ENCODE measurements at regions not wholly inside any gene's neighbourhood (a gene's known extent, or its start where the extent isn't known, plus 50 kb on each side); places are given as distances from the start of the nearest gene placed in this dataset.
"Not testable (repeated sequence)": the region's sequence is repeated elsewhere in the genome, so short reads cannot be mapped to it uniquely, and the experiment has no call there.

GRCh38 chr11:23257556-23257955 is 397.3 kb upstream of the CCDC179 start:
- no peak for DNase-seq

DNA sequence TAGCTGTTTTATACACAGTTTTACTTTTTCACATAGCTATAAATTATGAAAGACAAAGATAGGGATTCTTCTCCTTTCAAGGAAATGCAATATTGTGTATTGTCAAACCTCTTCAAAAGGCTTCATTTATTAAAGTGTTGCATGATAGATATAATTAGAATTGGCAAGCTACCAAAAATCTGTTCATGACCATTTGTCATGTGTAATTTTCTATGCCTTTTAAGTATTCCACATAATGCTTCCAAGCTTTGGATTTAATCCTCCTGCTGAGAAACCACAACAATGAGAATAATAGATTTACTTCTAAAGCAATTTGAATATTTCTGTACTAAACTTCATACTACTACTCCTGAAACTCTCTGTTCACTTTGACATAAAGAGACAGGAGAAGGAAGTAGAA is 403.2 kb upstream of the CCDC179 start:
- no peak for DNase-seq

GRCh38 chr11:23272095-23272494 is 411.8 kb upstream of the CCDC179 start:
- DNase-seq: no peak

DNA sequence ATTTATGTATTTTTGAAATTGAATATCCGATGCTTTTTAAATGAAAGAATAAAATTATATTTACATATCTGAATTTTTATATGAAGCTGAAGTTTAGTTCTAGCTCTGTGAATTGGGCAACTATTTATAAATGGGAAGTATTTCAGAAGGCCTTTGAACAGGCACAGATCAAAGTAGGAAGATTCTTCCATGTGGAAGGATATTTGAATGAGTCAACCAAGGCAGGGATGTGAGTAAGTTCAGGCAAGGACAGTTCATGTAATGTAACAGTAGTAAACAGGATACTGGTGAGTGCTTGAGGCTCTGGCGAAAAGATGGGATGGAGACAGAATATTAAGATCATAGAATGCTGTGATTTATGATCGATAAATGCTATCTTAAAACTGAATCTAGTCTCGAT is 417.8 kb upstream of the CCDC179 start:
- no peak for DNase-seq

DNA sequence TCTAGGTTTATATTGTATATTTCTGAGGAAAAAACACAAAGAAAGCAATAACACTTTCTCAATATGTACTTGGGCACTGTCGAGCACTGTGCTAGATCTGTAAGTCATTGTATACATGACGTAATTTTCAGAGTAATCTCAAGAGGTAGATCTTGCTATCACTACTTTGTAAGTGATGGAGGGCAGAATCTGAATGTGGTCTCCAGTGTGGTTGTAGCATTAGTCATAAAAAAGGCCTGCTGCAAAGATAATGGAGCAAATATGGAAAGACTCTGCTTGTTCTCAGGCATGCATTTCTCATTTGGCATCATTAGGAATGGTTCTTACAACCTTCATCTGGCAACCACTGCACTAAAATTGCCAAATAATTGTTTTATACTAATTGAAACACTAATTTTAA is 419.8 kb upstream of the CCDC179 start:
- DNase-seq: no peak

- DNase-seq: no peak
These were observed 423.4 kb upstream of the CCDC179 start for GRCh38 chr11:23283666-23284065.

DNA sequence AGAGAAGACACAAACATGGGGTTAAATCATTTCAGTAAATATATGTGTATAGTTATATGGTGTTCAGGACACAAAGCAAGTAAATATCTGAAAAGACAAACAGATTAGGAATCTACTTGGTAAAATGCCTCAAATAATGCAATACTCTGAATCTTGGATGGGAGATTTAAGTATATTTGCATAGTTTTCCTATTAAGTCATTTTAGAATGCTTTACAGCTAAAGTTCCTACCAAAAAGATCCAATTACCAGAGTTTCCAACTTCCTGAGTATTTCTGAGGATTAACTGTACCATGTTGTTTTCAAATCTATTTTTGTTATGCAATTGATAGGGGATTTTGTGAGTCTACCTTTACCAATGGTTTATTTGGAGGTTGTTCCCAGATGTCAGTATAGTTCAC is 424.4 kb upstream of the CCDC179 start:
- no peak for DNase-seq

- no peak for DNase-seq
These were observed 427.9 kb upstream of the CCDC179 start for GRCh38 chr11:23288003-23288783.

DNA sequence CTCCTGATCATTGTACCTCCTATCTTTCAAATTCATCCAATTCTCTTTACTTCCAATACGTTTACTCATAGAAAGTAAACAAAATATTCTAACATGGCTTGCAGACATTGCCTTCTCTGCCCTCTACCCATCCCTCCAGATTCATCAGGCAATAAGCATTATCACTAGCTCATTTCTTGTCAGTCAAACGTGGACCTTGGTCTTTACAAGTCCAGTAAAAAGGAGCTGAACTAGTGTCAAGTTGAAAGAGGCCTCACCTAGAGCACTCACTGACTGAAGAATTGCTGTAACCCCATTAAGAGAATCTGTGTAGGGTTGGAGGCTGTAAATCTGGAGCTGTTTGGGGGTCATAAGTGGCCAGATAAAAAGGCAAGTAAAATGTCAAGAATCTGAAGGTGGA is 435.0 kb upstream of the CCDC179 start:
- DNase-seq: no peak

GRCh38 chr11:23308041-23308440 is 447.8 kb upstream of the CCDC179 start:
- DNase-seq: no peak

- DNase-seq: no peak
These were observed 450.0 kb upstream of the CCDC179 start for GRCh38 chr11:23310276-23310675.

DNA sequence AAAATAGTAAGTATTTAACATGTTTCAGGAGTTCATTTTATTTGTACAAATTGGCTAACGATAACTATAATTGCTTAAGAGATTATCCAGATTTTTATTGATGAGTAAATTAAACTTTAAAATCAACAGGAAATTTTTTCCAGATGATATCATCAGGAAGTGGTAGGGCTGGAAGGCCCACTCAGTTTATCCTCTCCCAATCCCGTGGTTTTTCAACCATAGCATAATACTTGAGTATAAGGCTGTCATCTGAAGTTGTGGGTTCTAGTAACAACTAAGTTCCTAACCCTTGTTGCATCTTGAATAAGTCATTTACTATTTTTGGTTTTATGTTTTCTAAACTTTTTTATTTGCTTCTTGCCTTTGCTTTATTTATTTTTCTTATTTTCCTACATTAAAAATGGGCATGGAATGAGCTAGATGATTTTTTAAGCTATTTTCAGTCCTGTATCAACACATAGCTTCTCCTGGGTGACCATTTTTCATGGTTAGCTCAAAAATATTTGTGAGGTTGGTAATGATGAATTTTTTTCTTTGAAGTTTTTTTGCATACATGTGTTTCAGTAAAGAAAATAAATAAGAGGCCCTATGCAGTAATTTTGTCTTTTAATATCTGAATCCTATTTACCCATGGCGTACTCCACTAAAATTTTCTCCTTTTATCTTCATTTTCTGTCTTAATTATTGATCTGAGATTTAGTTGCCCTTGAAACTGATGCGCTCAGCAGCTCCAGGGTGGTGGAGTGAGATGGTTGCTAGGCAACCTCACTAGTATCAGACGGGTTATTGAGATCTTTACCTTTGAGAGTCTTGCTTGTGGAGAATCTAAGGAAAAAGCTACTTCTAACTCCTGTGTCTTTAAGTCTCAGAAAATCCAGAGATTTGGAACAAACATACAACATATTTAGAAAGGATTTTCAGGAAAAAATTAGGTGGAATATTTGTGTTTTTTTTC is 452.0 kb upstream of the CCDC179 start:
- DNase-seq: no peak

- no peak for DNase-seq
These were observed 452.7 kb upstream of the CCDC179 start for GRCh38 chr11:23313001-23313400.

GRCh38 chr11:23314162-23314561 is 453.9 kb upstream of the CCDC179 start:
- no peak for DNase-seq

GRCh38 chr11:23315286-23315685 is 455.0 kb upstream of the CCDC179 start:
- no peak for DNase-seq

DNA sequence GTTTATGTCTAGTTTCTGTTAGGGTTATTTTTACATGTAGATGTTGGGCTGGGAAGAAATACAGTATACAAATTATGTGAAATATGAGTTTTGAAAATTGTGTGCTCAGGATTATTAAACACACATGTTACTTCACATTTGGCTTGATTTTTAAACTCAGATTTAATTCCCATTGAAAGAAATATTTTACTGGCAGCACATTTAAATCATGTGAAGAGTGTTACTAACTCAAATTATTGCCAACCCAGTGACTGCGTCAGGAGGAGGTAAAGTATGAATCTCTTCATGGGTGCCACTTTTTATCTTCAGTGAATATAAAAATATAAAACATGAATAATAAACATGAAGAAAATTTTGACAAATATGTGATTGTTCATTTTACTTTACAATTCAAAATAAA is 457.5 kb upstream of the CCDC179 start:
- DNase-seq: no peak

DNA sequence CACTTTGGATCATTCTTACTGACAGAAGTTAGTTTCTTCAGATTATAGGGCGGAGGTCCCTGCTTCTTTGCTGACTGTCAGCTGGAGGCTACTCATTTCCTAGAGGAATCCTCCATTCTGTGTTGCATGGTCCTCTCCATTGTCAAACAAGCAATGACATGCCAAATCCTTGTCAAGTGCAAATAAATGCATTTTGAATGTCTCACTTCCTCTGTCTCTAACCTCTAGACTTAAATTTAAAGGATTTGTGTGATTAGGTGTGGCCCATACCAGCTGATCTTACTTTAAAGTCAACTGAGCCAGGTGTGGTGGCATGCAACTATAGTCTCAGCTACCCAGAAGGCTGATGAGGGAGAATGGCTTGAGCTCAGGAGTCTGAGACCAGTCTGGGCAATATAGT is 458.4 kb upstream of the CCDC179 start:
- no peak for DNase-seq

GRCh38 chr11:23320131-23320530 is 459.9 kb upstream of the CCDC179 start:
- no peak for DNase-seq

DNA sequence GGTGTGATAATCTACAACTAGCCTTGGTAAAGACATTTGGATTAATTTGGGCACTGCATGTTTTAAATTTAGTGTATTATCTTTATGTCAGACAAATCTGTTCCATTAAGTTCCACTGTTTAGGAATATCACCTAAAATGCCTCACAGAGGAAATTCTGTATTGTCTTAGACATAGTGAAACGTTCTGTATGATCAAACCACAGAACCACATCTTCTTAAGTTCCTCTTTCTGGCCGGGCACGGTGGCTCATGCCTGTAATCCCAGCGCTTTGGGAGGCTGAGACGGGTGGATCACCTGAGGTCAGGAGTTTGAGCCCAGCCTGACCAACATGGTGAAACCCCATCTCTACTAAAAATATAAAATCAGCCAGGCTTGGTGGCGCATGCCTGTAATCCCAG is 475.3 kb upstream of the CCDC179 start:
- DNase-seq: not testable (repeated sequence)

- no peak for DNase-seq
These were observed 476.7 kb upstream of the CCDC179 start for GRCh38 chr11:23336961-23337360.

DNA sequence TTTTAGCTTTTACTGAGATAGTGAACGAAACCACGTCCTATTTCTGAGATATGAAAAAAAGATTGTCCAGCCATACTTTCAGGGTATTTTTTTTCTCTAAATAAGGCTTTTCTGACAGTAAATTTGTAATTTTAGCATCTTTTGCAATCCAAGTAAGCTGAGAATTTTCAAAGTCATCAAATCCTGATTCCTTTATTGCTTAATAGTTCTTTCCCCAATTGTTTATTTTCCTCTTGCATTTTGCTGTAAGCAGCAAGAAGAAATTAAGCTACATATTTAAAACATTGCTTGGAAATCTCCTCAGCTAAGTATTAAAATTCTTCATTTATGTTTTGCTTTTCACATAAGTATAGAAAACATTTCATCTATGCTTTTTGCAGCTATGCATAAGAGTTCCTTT is 493.3 kb upstream of the CCDC179 start:
- DNase-seq: no peak

GRCh38 chr11:23359297-23359696 is 499.0 kb upstream of the CCDC179 start:
- DNase-seq: no peak

DNA sequence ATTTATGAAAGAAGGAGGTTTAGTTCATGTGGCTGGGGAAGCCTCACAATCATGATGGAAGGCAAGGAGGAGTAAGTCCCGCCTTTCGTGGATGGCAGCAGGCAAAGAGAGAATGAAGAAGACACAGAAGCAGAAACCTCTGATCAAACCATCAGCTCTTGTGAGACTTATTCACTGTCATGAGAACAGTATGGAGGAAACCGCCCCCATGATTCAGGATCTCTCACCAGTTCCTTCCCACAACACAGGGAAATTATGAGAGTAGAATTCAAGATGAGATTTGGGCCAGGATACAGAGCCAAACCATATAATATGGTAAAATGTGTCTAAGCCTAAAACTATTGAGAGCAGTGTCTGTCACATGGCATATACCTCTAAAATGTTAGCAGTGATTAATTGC is 503.8 kb upstream of the CCDC179 start:
- DNase-seq: no peak

Measured in bone marrow (tissue), 2 donors.